ENCODE measurements at regions not wholly inside any gene's neighbourhood (a gene's known extent, or its start where the extent isn't known, plus 50 kb on each side); places are given as distances from the start of the nearest gene placed in this dataset.

GRCh38 chr9:119827126-119827525 is 457.9 kb upstream of the BRINP1 start:
- TF ChIP-seq, protein P1, sequence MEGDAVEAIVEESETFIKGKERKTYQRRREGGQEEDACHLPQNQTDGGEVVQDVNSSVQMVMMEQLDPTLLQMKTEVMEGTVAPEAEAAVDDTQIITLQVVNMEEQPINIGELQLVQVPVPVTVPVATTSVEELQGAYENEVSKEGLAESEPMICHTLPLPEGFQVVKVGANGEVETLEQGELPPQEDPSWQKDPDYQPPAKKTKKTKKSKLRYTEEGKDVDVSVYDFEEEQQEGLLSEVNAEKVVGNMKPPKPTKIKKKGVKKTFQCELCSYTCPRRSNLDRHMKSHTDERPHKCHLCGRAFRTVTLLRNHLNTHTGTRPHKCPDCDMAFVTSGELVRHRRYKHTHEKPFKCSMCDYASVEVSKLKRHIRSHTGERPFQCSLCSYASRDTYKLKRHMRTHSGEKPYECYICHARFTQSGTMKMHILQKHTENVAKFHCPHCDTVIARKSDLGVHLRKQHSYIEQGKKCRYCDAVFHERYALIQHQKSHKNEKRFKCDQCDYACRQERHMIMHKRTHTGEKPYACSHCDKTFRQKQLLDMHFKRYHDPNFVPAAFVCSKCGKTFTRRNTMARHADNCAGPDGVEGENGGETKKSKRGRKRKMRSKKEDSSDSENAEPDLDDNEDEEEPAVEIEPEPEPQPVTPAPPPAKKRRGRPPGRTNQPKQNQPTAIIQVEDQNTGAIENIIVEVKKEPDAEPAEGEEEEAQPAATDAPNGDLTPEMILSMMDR (IDR thresholded peaks at IDR 0.05; ENCODE audit: low read length), result no peak
- TF ChIP-seq EZH2 (optimal IDR thresholded peaks at IDR 0.05; ENCODE audit: low read depth, low read length) (no peak), EZH2phosphoT487 (IDR thresholded peaks at IDR 0.05; ENCODE audit: low read length) (no peak)

Data from MM.1S (cell line).